Keratinocyte (primary cell): ENCODE measurements at regions not wholly inside any gene's neighbourhood (a gene's known extent, or its start where the extent isn't known, plus 50 kb on each side); places are given as distances from the start of the nearest gene placed in this dataset.

Experiments
- DNase-seq: peaks from one replicate; pipeline ENCODE4 v3.0.0-alpha.2; 2011; ENCODE audit warnings: low read depth, missing footprints, low spot score
- FAIRE-seq: peaks from 2 replicates; lab custom pipeline; 2011; peaks lifted over from hg19 to GRCh38; lab: Jason Lieb, UNC
- H2AFZ ChIP-seq: 2 replicates; pipeline ENCODE4 v1.6.0; 2012; ENCODE audit warnings: low read length, control low read depth, inconsistent platforms; ENCODE audit not compliant: control insufficient read depth
- H3K27ac ChIP-seq: 2 replicates; pipeline ENCODE4 v1.5.1; 2011; ENCODE audit warnings: low read length; ENCODE audit not compliant: control insufficient read depth, insufficient read depth
- H3K27me3 ChIP-seq: 3 replicates; pipeline ENCODE4 v1.6.0; 2011; ENCODE audit warnings: low read length; ENCODE audit not compliant: control insufficient read depth, insufficient read depth; ENCODE audit errors: extremely low read depth
- H3K36me3 ChIP-seq, 2 experiments: 2 replicates in 1 of 2; 3 replicates in 1 of 2; pipeline ENCODE4 v1.5.1; 2011; ENCODE audit warnings: low read length in 2 of 2, mild to moderate bottlenecking in 1 of 2; ENCODE audit not compliant: control insufficient read depth in 2 of 2, insufficient read depth in 2 of 2; ENCODE audit errors: extremely low read depth in 1 of 2
- H3K4me1 ChIP-seq: 3 replicates; pipeline ENCODE4 v1.5.1; 2011; ENCODE audit warnings: low read length; ENCODE audit not compliant: control insufficient read depth, insufficient read depth; ENCODE audit errors: extremely low read depth
- H3K4me2 ChIP-seq: 3 replicates; pipeline ENCODE4 v1.6.0; 2011; ENCODE audit warnings: low read depth, low read length; ENCODE audit not compliant: control insufficient read depth, insufficient read depth; ENCODE audit errors: extremely low read depth
- H3K4me3 ChIP-seq, 3 experiments: fragments of 200-600 bp in 1 of 3; sonication (generic) in 1 of 3; 2 replicates in 2 of 3; 3 replicates in 1 of 3; pipeline ENCODE4 v1.5.1; 2011 to 2016; ENCODE audit warnings: low read length in 3 of 3, mild to moderate bottlenecking in 3 of 3, control low read depth in 2 of 3, inconsistent platforms in 1 of 3, low read depth in 1 of 3, mixed read lengths in 1 of 3, mixed run types in 1 of 3, moderate library complexity in 1 of 3; ENCODE audit not compliant: control insufficient read depth in 2 of 3, insufficient read depth in 2 of 3; ENCODE audit errors: extremely low read depth in 1 of 3
- H3K79me2 ChIP-seq: 2 replicates; pipeline ENCODE4 v1.6.0; 2012; ENCODE audit warnings: low read length; ENCODE audit not compliant: control insufficient read depth, insufficient read depth
- H3K9ac ChIP-seq: 3 replicates; pipeline ENCODE4 v1.6.0; 2011; ENCODE audit warnings: low read length; ENCODE audit not compliant: control insufficient read depth, insufficient read depth; ENCODE audit errors: extremely low read depth
- H3K9me1 ChIP-seq: 3 replicates; pipeline ENCODE4 v1.6.0; 2011; ENCODE audit warnings: low read length; ENCODE audit not compliant: control insufficient read depth, insufficient read depth; ENCODE audit errors: extremely low read depth
- H3K9me3 ChIP-seq: 2 replicates; pipeline ENCODE4 v1.5.1; 2012; ENCODE audit warnings: low read depth, low read length; ENCODE audit not compliant: control insufficient read depth
- H4K20me1 ChIP-seq: 3 replicates; pipeline ENCODE4 v1.6.0; 2011; ENCODE audit warnings: low read length; ENCODE audit not compliant: control insufficient read depth, insufficient read depth; ENCODE audit errors: extremely low read depth
- CTCF ChIP-seq, 3 experiments: IDR thresholded peaks in 1 of 3; conservative IDR thresholded peaks in 1 of 3; optimal IDR thresholded peaks in 1 of 3; 2 replicates in 2 of 3; 3 replicates in 1 of 3; pipeline versions ENCODE3 to v1.5.1; 2011; ENCODE audit warnings: low read length in 3 of 3, mild to moderate bottlenecking in 3 of 3, moderate library complexity in 2 of 3, control low read depth in 1 of 3, inconsistent platforms in 1 of 3; ENCODE audit not compliant: insufficient read depth in 2 of 3; ENCODE audit errors: extremely low read depth in 1 of 3
- EZH2 ChIP-seq: IDR thresholded peaks from one replicate; pipeline ENCODE4 v1.6.1; 2012; ENCODE audit warnings: inconsistent platforms, mild to moderate bottlenecking, low read length, moderate library complexity
- dilution Hi-C: fragments of 300-500 bp; cut with MboI; formaldehyde crosslinking; loops from one replicate; pipeline ENCODE4 v1.7.0; 2020; ENCODE audit warnings: low sequenced_read_pairs; ENCODE audit not compliant: extremely low pct_ligation_motif_present

DNA sequence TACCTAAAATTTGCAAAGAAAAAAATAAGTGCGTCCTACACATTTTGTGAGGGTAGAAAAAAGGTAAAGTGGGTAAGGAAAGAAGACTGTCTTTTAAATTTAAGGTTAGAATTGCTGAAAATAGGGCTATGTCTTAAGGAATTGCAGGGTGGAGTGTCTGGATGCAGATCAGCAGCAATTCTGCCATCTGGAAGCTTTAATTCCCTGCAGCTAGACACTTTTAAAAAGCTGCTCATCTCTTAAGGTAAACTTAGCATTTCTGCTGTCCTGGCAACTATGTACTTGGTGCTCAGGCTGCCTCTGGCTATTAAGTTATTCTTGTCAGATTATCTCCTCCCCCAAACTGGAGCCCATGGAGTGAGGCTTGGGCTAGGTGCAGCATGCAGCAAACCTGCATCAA lies 420.2 kb downstream of the SI start:
- H3K27ac ChIP-seq, result no peak overlapping the region
- no peak for TF ChIP-seq CTCF (optimal IDR thresholded peaks at IDR 0.05 in 1 of 3, IDR thresholded peaks at IDR 0.05 in 1 of 3, conservative IDR thresholded peaks at IDR 0.05 in 1 of 3; ENCODE audit: extremely low read depth in 1 of 3, insufficient read depth in 2 of 3, low read length in 3 of 3)
- no peak for TF ChIP-seq EZH2
- no peak overlapping the region for H3K9ac ChIP-seq
- no peaks in the 10 kb centered on the region for H3K36me3 ChIP-seq
- H3K4me1 ChIP-seq, result no peaks in the 10 kb centered on the region
- no peaks in the 10 kb centered on the region for H3K27me3 ChIP-seq
- no peak overlapping the region for H3K4me3 ChIP-seq
- no peaks in the 10 kb centered on the region for H3K9me1 ChIP-seq
- DNase-seq (no peak), FAIRE-seq (no peak)
- H4K20me1 ChIP-seq, result no peaks in the 10 kb centered on the region
- no peaks in the 10 kb centered on the region for H3K79me2 ChIP-seq
- dilution Hi-C loops, result no loop called here
- H3K4me2 ChIP-seq, result no peak overlapping the region
- no peak overlapping the region for H2AFZ ChIP-seq
- no peaks in the 10 kb centered on the region for H3K9me3 ChIP-seq

GRCh38 chr3:164657631-164658030 lies 420.7 kb downstream of the SI start:
- Histone ChIP-seq H4K20me1 (no peaks in the 10 kb centered on the region), H3K9me3 (no peaks in the 10 kb centered on the region), H3K9ac (no peak overlapping the region), H3K4me1 (no peaks in the 10 kb centered on the region), H3K27me3 (no peaks in the 10 kb centered on the region), H3K4me2 (no peak overlapping the region), H3K36me3 (no peaks in the 10 kb centered on the region), H3K79me2 (no peaks in the 10 kb centered on the region), H3K4me3 (no peak overlapping the region), H3K27ac (no peak overlapping the region), H3K9me1 (no peaks in the 10 kb centered on the region), H2AFZ (no peak overlapping the region)
- FAIRE-seq, result no peak
- TF ChIP-seq EZH2 (no peak), CTCF (optimal IDR thresholded peaks at IDR 0.05 in 1 of 3, IDR thresholded peaks at IDR 0.05 in 1 of 3, conservative IDR thresholded peaks at IDR 0.05 in 1 of 3; ENCODE audit: extremely low read depth in 1 of 3, insufficient read depth in 2 of 3, low read length in 3 of 3) (no peak)
- DNase-seq, result no peak
- dilution Hi-C loops, result no loop called here
